HepG2 (cell line): ENCODE measurements at regions not wholly inside any gene's neighbourhood (a gene's known extent, or its start where the extent isn't known, plus 50 kb on each side); places are given as distances from the start of the nearest gene placed in this dataset.

Experiments
- ATAC-seq: fragments of 200-7000 bp; cut with Tn5 transposase; 3 replicates; pipeline ENCODE4 v1.9.1; 2020; ENCODE audit warnings: mild to moderate bottlenecking, moderate library complexity
- BruUV-seq: library from RNA; stranded (reverse); fragments of 400-500 nt; replicated peaks from 2 replicates; lab custom pipeline; 2021; lab: Mats Ljungman, UMichigan
- CTCF ChIA-PET: fragments of 300-600 bp; formaldehyde crosslinking; extraction: SDS; loops from one replicate; lab custom pipeline; 2021; ENCODE audit warnings: low total read pairs, inconsistent platforms, low intra/inter-chr PET ratio; lab: Yijun Ruan, JAX
- POLR2A ChIA-PET: fragments of 350-600 bp; sonication (Branson Sonifier 250); formaldehyde crosslinking; loops from one replicate; lab custom pipeline; 2020; ENCODE audit warnings: antibody characterized with exemption, inconsistent platforms; lab: Yijun Ruan, JAX
- DNase-seq: peaks from one replicate; pipeline ENCODE4 v3.0.0-alpha.2; 2015; ENCODE audit warnings: low spot score
- FAIRE-seq: peaks from 3 replicates; lab custom pipeline; 2011; peaks lifted over from hg19 to GRCh38; lab: Jason Lieb, UNC
- H2AFZ ChIP-seq: one replicate; pipeline ENCODE4 v1.6.1; 2011; ENCODE audit warnings: low read length, inconsistent platforms
- H3K27ac ChIP-seq: fragments of 300-600 bp; 3 replicates; pipeline ENCODE4 v1.8.0; 2011; ENCODE audit warnings: mixed run types, mild to moderate bottlenecking, mixed read lengths, low read length, inconsistent platforms; ENCODE audit not compliant: insufficient read depth; ENCODE audit errors: extremely low read length
- H3K27me3 ChIP-seq, 2 experiments: fragments of 200-600 bp in 1 of 2; 2 replicates in 1 of 2; 3 replicates in 1 of 2; pipeline versions ENCODE4 v1.6.0 to v1.8.0; 2011; ENCODE audit warnings: low read length in 2 of 2, mild to moderate bottlenecking in 2 of 2, moderate library complexity in 2 of 2, inconsistent platforms in 1 of 2; ENCODE audit not compliant: insufficient read depth in 2 of 2, control insufficient read depth in 1 of 2
- H3K36me3 ChIP-seq, 2 experiments: fragments of 200-600 bp in 1 of 2; replicated peaks in 1 of 2; 2 replicates in 1 of 2; 3 replicates in 1 of 2; pipeline versions ENCODE4 v1.5.1 to v1.8.0; 2011; ENCODE audit warnings: low read length in 2 of 2, inconsistent platforms in 1 of 2; ENCODE audit not compliant: insufficient read depth in 2 of 2, control insufficient read depth in 1 of 2
- H3K4me1 ChIP-seq: 2 replicates; pipeline ENCODE4 v1.5.1; 2012; ENCODE audit warnings: low read length, inconsistent platforms; ENCODE audit not compliant: insufficient read depth
- H3K4me2 ChIP-seq: 2 replicates; pipeline ENCODE4 v1.6.0; 2011; ENCODE audit warnings: low read depth, low read length, inconsistent platforms
- H3K4me3 ChIP-seq, 3 experiments: fragments of 200-600 bp in 1 of 3; sonication (generic), shearing (Covaris generic) in 1 of 3; replicated peaks in 1 of 3; 2 replicates each; pipeline ENCODE4 v1.5.1; 2011 to 2016; ENCODE audit warnings: low read length in 3 of 3, inconsistent platforms in 2 of 3, low read depth in 2 of 3, mild to moderate bottlenecking in 2 of 3, control low read depth in 1 of 3, mixed read lengths in 1 of 3; ENCODE audit not compliant: insufficient read depth in 1 of 3
- H3K79me2 ChIP-seq: one replicate; pipeline ENCODE4 v1.6.1; 2011; ENCODE audit warnings: low read length, inconsistent platforms; ENCODE audit not compliant: insufficient read depth
- H3K9ac ChIP-seq: 2 replicates; pipeline ENCODE4 v1.6.0; 2011; ENCODE audit warnings: mild to moderate bottlenecking, low read depth, low read length, inconsistent platforms; ENCODE audit not compliant: insufficient read depth
- H3K9me3 ChIP-seq: 2 replicates; pipeline ENCODE4 v1.5.1; 2012; ENCODE audit warnings: mild to moderate bottlenecking, low read length
- H4K20me1 ChIP-seq: 2 replicates; pipeline ENCODE4 v1.6.0; 2011; ENCODE audit warnings: inconsistent platforms, mild to moderate bottlenecking, low read length, moderate library complexity; ENCODE audit not compliant: insufficient read depth
- CERS6 ChIP-seq: sonication (generic); formaldehyde crosslinking; IDR thresholded peaks from 2 replicates; pipeline ENCODE4 v1.5.0; 2020; ENCODE audit warnings: missing genetic modification reagents
- ELF4 ChIP-seq: sonication (generic); formaldehyde crosslinking; IDR thresholded peaks from 2 replicates; pipeline ENCODE4 v1.5.0; 2020; ENCODE audit warnings: missing genetic modification reagents, mild to moderate bottlenecking, moderate library complexity, borderline replicate concordance
- HHEX ChIP-seq: IDR thresholded peaks from 2 replicates; pipeline ENCODE4 v1.6.1; 2016; ENCODE audit warnings: control low read depth
- PATZ1 ChIP-seq: sonication (generic); formaldehyde crosslinking; IDR thresholded peaks from 2 replicates; pipeline ENCODE4 v1.4.0; 2020; ENCODE audit warnings: missing genetic modification reagents
- PHF21A ChIP-seq: sonication (generic); formaldehyde crosslinking; IDR thresholded peaks from 2 replicates; pipeline ENCODE4 v1.5.0; 2020; ENCODE audit warnings: mild to moderate bottlenecking, missing genetic modification reagents
- POLR2AphosphoS2 ChIP-seq: IDR thresholded peaks from 2 replicates; pipeline ENCODE4 v1.6.1; 2011; ENCODE audit warnings: low read depth, low read length, improper control_type of control experiment
- SIX1 ChIP-seq: sonication (generic); formaldehyde crosslinking; IDR thresholded peaks from 2 replicates; pipeline ENCODE4 v1.4.0; 2020; ENCODE audit warnings: missing genetic modification reagents, borderline replicate concordance
- ZFAT ChIP-seq: sonication (generic); formaldehyde crosslinking; conservative IDR thresholded peaks from 2 replicates; pipeline ENCODE4 v1.8.1; 2023; ENCODE audit warnings: missing genetic modification reagents, inconsistent platforms
- ZNF205 ChIP-seq: IDR thresholded peaks from 2 replicates; pipeline ENCODE4 v1.6.1; 2018; ENCODE audit warnings: missing biosample characterization, missing genetic modification reagents
- ZNF883 ChIP-seq: sonication (generic); formaldehyde crosslinking; IDR thresholded peaks from 2 replicates; pipeline ENCODE4 v1.5.1; 2020; ENCODE audit warnings: mild to moderate bottlenecking, missing genetic modification reagents; ENCODE audit errors: not compliant biosample characterization
- WGBS: methylation state at CpG from one replicate; pipeline ENCODE4 v1.1.6; 2017; ENCODE audit warnings: low lambda C conversion rate; 5-methylcytosine and 5-hydroxymethylcytosine counted together
- in situ Hi-C: cut with HindIII; loops from 2 replicates; pipeline ENCODE4 v1.10.0; 2017; ENCODE audit warnings: low pct_unique_long_range_greater_than_20kb; ENCODE audit not compliant: extremely low pct_ligation_motif_present
- intact Hi-C: fragments of 100-400 bp; cut with micrococcal nuclease; formaldehyde crosslinking; loops from one replicate; pipeline ENCODE4 v1.10.0; 2022; ENCODE audit not compliant: unreplicated experiment
- TF ChIP-seq, protein P1 (sequence below): IDR thresholded peaks from 2 replicates; pipeline ENCODE4 v1.6.1; 2018; ENCODE audit warnings: missing genetic modification reagents, mild to moderate bottlenecking, missing compliant biosample characterization

DNA sequence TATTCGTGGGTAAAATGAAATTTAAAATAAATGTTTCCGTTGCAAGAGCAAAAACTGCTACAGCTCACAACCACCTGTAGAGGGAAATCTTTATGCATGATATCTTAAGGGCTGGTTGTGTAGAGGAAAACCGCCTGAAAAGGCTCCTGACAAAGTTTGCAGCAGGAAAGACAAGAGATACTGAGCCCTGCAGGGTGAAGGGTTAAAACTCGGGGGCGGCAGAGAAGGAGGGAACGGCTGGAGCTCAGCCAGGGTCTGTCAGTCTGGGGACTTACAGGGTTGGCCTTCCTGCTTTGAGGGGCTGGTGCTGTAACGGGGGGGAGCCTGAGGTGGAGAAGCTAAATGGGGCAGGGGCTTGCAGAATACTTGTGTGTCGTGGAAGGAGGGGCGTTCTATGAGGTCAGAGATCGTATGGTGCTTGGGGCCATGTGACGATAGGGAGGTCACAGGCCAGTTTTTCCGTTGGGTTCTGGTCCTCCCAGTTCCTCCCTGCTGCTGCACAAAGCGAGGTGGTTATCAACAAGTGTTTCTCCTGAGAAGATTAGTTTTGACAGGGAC is 122.9 kb upstream of the HSD17B12 start:
- no peak for DNase-seq
- no peak for FAIRE-seq
- 2% methylated on average over 13 of the region's 13 CpGs for WGBS
- ChIA-PET POLR2A (no interaction called here), CTCF (no interaction called here)
- Histone ChIP-seq H3K9ac (no peak overlapping the region), H3K27ac (no peak overlapping the region), H4K20me1 (no peaks in the 10 kb centered on the region), H3K4me2 (no peak overlapping the region; the same call in 1 of the 2 replicates), H3K79me2 (no peaks in the 10 kb centered on the region), H3K36me3 (no peaks in the 10 kb centered on the region), H3K4me1 (0 out of 2 replicates have a peak, but pooled peaks cover 7% of the 10 kb centered on the region), H3K4me3 (no peak overlapping the region), H3K9me3 (no peaks in the 10 kb centered on the region), H2AFZ (no peak overlapping the region), H3K27me3 (peaks cover 4 to 76% of the 10 kb centered on the region in 2 experiments; a peak in 4 of 5 replicates)
- TF ChIP-seq ZNF205, result no peak
- TF ChIP-seq HHEX (CRISPR knock-in tag), result no peak
- no peak for TF ChIP-seq CERS6 (CRISPR knock-in tag)
- TF ChIP-seq ZFAT (CRISPR knock-in tag), result no peak
- no peak for TF ChIP-seq POLR2AphosphoS2
- no peak for TF ChIP-seq PHF21A (CRISPR knock-in tag)
- no peak for TF ChIP-seq SIX1 (CRISPR knock-in tag)
- no peak for TF ChIP-seq PATZ1 (CRISPR knock-in tag)
- TF ChIP-seq, protein P1, sequence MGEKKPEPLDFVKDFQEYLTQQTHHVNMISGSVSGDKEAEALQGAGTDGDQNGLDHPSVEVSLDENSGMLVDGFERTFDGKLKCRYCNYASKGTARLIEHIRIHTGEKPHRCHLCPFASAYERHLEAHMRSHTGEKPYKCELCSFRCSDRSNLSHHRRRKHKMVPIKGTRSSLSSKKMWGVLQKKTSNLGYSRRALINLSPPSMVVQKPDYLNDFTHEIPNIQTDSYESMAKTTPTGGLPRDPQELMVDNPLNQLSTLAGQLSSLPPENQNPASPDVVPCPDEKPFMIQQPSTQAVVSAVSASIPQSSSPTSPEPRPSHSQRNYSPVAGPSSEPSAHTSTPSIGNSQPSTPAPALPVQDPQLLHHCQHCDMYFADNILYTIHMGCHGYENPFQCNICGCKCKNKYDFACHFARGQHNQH (CRISPR knock-in tag), result no peak
- no peak for TF ChIP-seq ZNF883 (CRISPR knock-in tag)
- no peak for TF ChIP-seq ELF4
- in situ Hi-C loops, result no loop called here
- peak; percentile 59 for ATAC-seq
- intact Hi-C loops, result no loop called here
- no TSS peak for BruUV-seq
